ENCODE measurements at regions not wholly inside any gene's neighbourhood (a gene's known extent, or its start where the extent isn't known, plus 50 kb on each side); places are given as distances from the start of the nearest gene placed in this dataset.
"Not testable (repeated sequence)": the region's sequence is repeated elsewhere in the genome, so short reads cannot be mapped to it uniquely, and the experiment has no call there.

GRCh38 chr1:119227456-119227855, 87.0 kb upstream of the WARS2 start:
- no peak overlapping the region for H3K4me3 Mint-ChIP-seq
- DNase-seq (ENCODE audit: low spot score in 2 of 2) = no peak
- peak overlapping the region; percentile 13 for H3K27ac Mint-ChIP-seq
- no peak for ATAC-seq
- no peaks in the 10 kb centered on the region for H3K36me3 Mint-ChIP-seq
- no peaks in the 10 kb centered on the region for H3K9me3 Mint-ChIP-seq
- peaks cover 7% of the 10 kb centered on the region for H3K4me1 Mint-ChIP-seq

- no peak overlapping the region for H3K27ac Mint-ChIP-seq
- H3K4me3 Mint-ChIP-seq = no peak overlapping the region
- DNase-seq (ENCODE audit: low spot score in 2 of 2) (no peak), ATAC-seq (no peak)
- H3K4me1 Mint-ChIP-seq = peaks cover 7% of the 10 kb centered on the region
- H3K36me3 Mint-ChIP-seq = no peaks in the 10 kb centered on the region
- H3K9me3 Mint-ChIP-seq = no peaks in the 10 kb centered on the region
Observed at GRCh38 chr1:119228335-119229080, 88.1 kb upstream of the WARS2 start.

GRCh38 chr1:119235120-119235519, 94.7 kb upstream of the WARS2 start:
- Mint-ChIP-seq H3K27ac (no peak overlapping the region), H3K4me3 (no peak overlapping the region), H3K36me3 (no peaks in the 10 kb centered on the region), H3K4me1 (no peaks in the 10 kb centered on the region), H3K9me3 (no peaks in the 10 kb centered on the region)
- no peak for ATAC-seq
- no peak for DNase-seq (ENCODE audit: low spot score in 2 of 2)

- Mint-ChIP-seq H3K4me3 (no peak overlapping the region), H3K27ac (no peak overlapping the region), H3K36me3 (no peaks in the 10 kb centered on the region), H3K4me1 (no peaks in the 10 kb centered on the region), H3K9me3 (no peaks in the 10 kb centered on the region)
- no peak for ATAC-seq
- DNase-seq (ENCODE audit: low spot score in 2 of 2) = no peak
Observed at GRCh38 chr1:119245881-119246280, 105.4 kb upstream of the WARS2 start.

- no peak for DNase-seq (ENCODE audit: low spot score in 2 of 2)
- Mint-ChIP-seq H3K36me3 (no peaks in the 10 kb centered on the region), H3K4me3 (no peak overlapping the region), H3K27ac (no peak overlapping the region), H3K9me3 (no peaks in the 10 kb centered on the region), H3K4me1 (no peaks in the 10 kb centered on the region)
- no peak for ATAC-seq
Observed at GRCh38 chr1:119249283-119249682, 108.8 kb upstream of the WARS2 start.

- Mint-ChIP-seq H3K4me1 (no peaks in the 10 kb centered on the region), H3K27ac (no peak overlapping the region), H3K9me3 (no peaks in the 10 kb centered on the region), H3K4me3 (no peak overlapping the region), H3K36me3 (no peaks in the 10 kb centered on the region)
- DNase-seq (ENCODE audit: low spot score in 2 of 2) (no peak), ATAC-seq (no peak)
Observed at GRCh38 chr1:119250299-119250698, 109.8 kb upstream of the WARS2 start.

GRCh38 chr1:119251751-119252150, 111.3 kb upstream of the WARS2 start:
- no peaks in the 10 kb centered on the region for H3K4me1 Mint-ChIP-seq
- ATAC-seq (no peak), DNase-seq (ENCODE audit: low spot score in 2 of 2) (no peak)
- no peaks in the 10 kb centered on the region for H3K9me3 Mint-ChIP-seq
- no peak overlapping the region for H3K27ac Mint-ChIP-seq
- H3K4me3 Mint-ChIP-seq = no peak overlapping the region
- H3K36me3 Mint-ChIP-seq = no peaks in the 10 kb centered on the region

- H3K36me3 Mint-ChIP-seq = no peaks in the 10 kb centered on the region
- DNase-seq (ENCODE audit: low spot score in 2 of 2) (no peak), ATAC-seq (no peak)
- no peak overlapping the region for H3K4me3 Mint-ChIP-seq
- no peaks in the 10 kb centered on the region for H3K4me1 Mint-ChIP-seq
- H3K27ac Mint-ChIP-seq = no peak overlapping the region
- peaks cover 4% of the 10 kb centered on the region for H3K9me3 Mint-ChIP-seq
Observed at GRCh38 chr1:119253366-119253765, 112.9 kb upstream of the WARS2 start.

- DNase-seq (ENCODE audit: low spot score in 2 of 2) = no peak
- Mint-ChIP-seq H3K4me1 (no peaks in the 10 kb centered on the region), H3K36me3 (no peaks in the 10 kb centered on the region), H3K27ac (no peak overlapping the region), H3K4me3 (no peak overlapping the region), H3K9me3 (peaks cover 7% of the 10 kb centered on the region)
- no peak for ATAC-seq
Observed at GRCh38 chr1:119254067-119254720, 113.7 kb upstream of the WARS2 start.

GRCh38 chr1:119256089-119256488, 112.5 kb upstream of the HAO2 start:
- not testable (repeated sequence) for H3K9me3 Mint-ChIP-seq; H3K4me3 Mint-ChIP-seq; H3K36me3 Mint-ChIP-seq; ATAC-seq; H3K27ac Mint-ChIP-seq; H3K4me1 Mint-ChIP-seq; DNase-seq (ENCODE audit: low spot score in 2 of 2)

- Mint-ChIP-seq H3K4me1 (no peaks in the 10 kb centered on the region), H3K4me3 (no peak overlapping the region), H3K9me3 (peaks cover 8% of the 10 kb centered on the region), H3K27ac (no peak overlapping the region), H3K36me3 (no peaks in the 10 kb centered on the region)
- DNase-seq (ENCODE audit: low spot score in 2 of 2) (no peak), ATAC-seq (no peak)
Observed at GRCh38 chr1:119260506-119260905, 108.1 kb upstream of the HAO2 start.

- DNase-seq (ENCODE audit: low spot score in 2 of 2) (no peak), ATAC-seq (peak; percentile 58)
- Mint-ChIP-seq H3K4me1 (no peaks in the 10 kb centered on the region), H3K4me3 (no peak overlapping the region), H3K27ac (no peak overlapping the region), H3K9me3 (no peaks in the 10 kb centered on the region), H3K36me3 (no peaks in the 10 kb centered on the region)
Observed at GRCh38 chr1:119266386-119266785, 102.2 kb upstream of the HAO2 start.

GRCh38 chr1:119266858-119267257, 101.7 kb upstream of the HAO2 start:
- Mint-ChIP-seq H3K9me3 (no peaks in the 10 kb centered on the region), H3K4me3 (no peak overlapping the region), H3K4me1 (no peaks in the 10 kb centered on the region), H3K27ac (no peak overlapping the region), H3K36me3 (no peaks in the 10 kb centered on the region)
- no peak for ATAC-seq
- DNase-seq (ENCODE audit: low spot score in 2 of 2) = no peak

- not testable (repeated sequence) for DNase-seq (ENCODE audit: low spot score in 2 of 2); ATAC-seq; H3K4me3 Mint-ChIP-seq; H3K4me1 Mint-ChIP-seq; H3K27ac Mint-ChIP-seq; H3K36me3 Mint-ChIP-seq; H3K9me3 Mint-ChIP-seq
Observed at GRCh38 chr1:119267288-119267687, 101.3 kb upstream of the HAO2 start.

GRCh38 chr1:119268879-119269278, 99.7 kb upstream of the HAO2 start:
- Mint-ChIP-seq H3K27ac (no peak overlapping the region), H3K4me3 (no peak overlapping the region), H3K36me3 (no peaks in the 10 kb centered on the region), H3K9me3 (no peaks in the 10 kb centered on the region), H3K4me1 (no peaks in the 10 kb centered on the region)
- DNase-seq (ENCODE audit: low spot score in 2 of 2) (no peak), ATAC-seq (no peak)

Data from stimulated activated effector memory CD8-positive, alpha-beta T cell treated with anti-CD3 and anti-CD28 coated beads, Interleukin-12 subunit alpha, Interleukin-12 subunit beta, amount 100 ng/mL, for 72 hours (primary cell).